Caco-2 (cell line): ENCODE measurements at regions not wholly inside any gene's neighbourhood (a gene's known extent, or its start where the extent isn't known, plus 50 kb on each side); places are given as distances from the start of the nearest gene placed in this dataset.

Source experiments
- BruUV-seq: library from RNA; stranded (reverse); fragments of 400-500 nt; replicated peaks from 2 replicates; lab custom pipeline; 2021; lab: Mats Ljungman, UMichigan
- CTCF ChIA-PET: fragments of 300-600 bp; sonication (Branson Sonifier 250); formaldehyde crosslinking; loops from one replicate; lab custom pipeline; 2022; ENCODE audit warnings: antibody characterized with exemption; lab: Charles Lee
- POLR2A ChIA-PET: fragments of 300-600 bp; sonication (Branson Sonifier 250); formaldehyde crosslinking; loops from one replicate; lab custom pipeline; 2022; ENCODE audit warnings: antibody characterized with exemption; lab: Charles Lee
- DNase-seq, 2 experiments: peaks; one replicate each; pipeline versions ENCODE4 v3.0.0 to v3.0.0-alpha.2; 2020 to 2022
- H3K27me3 ChIP-seq: replicated peaks from 2 replicates; pipeline ENCODE4 v1.6.0; 2011; ENCODE audit warnings: low read length; ENCODE audit not compliant: control insufficient read depth, insufficient read depth
- H3K36me3 ChIP-seq: 2 replicates; pipeline ENCODE4 v1.5.1; 2011; ENCODE audit warnings: low read length; ENCODE audit not compliant: control insufficient read depth, insufficient read depth
- H3K4me1 ChIP-seq: fragments of 250-450 bp; sonication (Bioruptor Pico); 2 replicates; pipeline ENCODE4 v1.5.1; 2020; ENCODE audit warnings: mild to moderate bottlenecking
- H3K4me3 ChIP-seq: 2 replicates; pipeline ENCODE4 v1.5.1; 2011; ENCODE audit warnings: low read depth, mild to moderate bottlenecking, control low read depth, low read length
- H3K9me3 ChIP-seq: fragments of 250-450 bp; sonication (Bioruptor Pico); 2 replicates; pipeline ENCODE4 v1.5.1; 2020; ENCODE audit warnings: mild to moderate bottlenecking, moderate library complexity
- H3K27ac Mint-ChIP-seq: one replicate; pipeline ENCODE4 v1.8.0; 2022; ENCODE audit warnings: mixed read lengths; ENCODE audit not compliant: unreplicated experiment
- H3K27me3 Mint-ChIP-seq: one replicate; pipeline ENCODE4 v1.8.0; 2022; ENCODE audit warnings: mixed read lengths; ENCODE audit not compliant: insufficient read depth, unreplicated experiment
- H3K36me3 Mint-ChIP-seq: one replicate; pipeline ENCODE4 v1.8.0; 2022; ENCODE audit warnings: mild to moderate bottlenecking, mixed read lengths; ENCODE audit not compliant: insufficient read depth, unreplicated experiment
- H3K4me1 Mint-ChIP-seq: one replicate; pipeline ENCODE4 v1.8.0; 2022; ENCODE audit warnings: low read depth, mixed read lengths; ENCODE audit not compliant: unreplicated experiment
- H3K4me3 Mint-ChIP-seq: one replicate; pipeline ENCODE4 v1.8.0; 2022; ENCODE audit warnings: mild to moderate bottlenecking, moderate library complexity, mixed read lengths; ENCODE audit not compliant: unreplicated experiment
- H3K9me3 Mint-ChIP-seq: one replicate; pipeline ENCODE4 v1.8.0; 2022; ENCODE audit warnings: mixed read lengths; ENCODE audit not compliant: unreplicated experiment
- CTCF ChIP-seq, 2 experiments: fragments of 200-600 bp in 1 of 2; IDR thresholded peaks; 1 replicate in 1 of 2; 2 replicates in 1 of 2; pipeline versions ENCODE4 v1.5.1 to v1.8.0; 2011 to 2022; ENCODE audit warnings: antibody characterized with exemption in 1 of 2, control low read depth in 1 of 2, inconsistent platforms in 1 of 2, low read depth in 1 of 2, low read length in 1 of 2, mild to moderate bottlenecking in 1 of 2, moderate library complexity in 1 of 2; ENCODE audit not compliant: insufficient read depth in 1 of 2, severe bottlenecking in 1 of 2, unreplicated experiment in 1 of 2
- intact Hi-C: fragments of 100-400 bp; cut with micrococcal nuclease; formaldehyde crosslinking; loops from one replicate; pipeline ENCODE4 v1.10.0; 2022; ENCODE audit not compliant: unreplicated experiment

GRCh38 chr6:40733770-40734396 is 146.7 kb upstream of the LRFN2 start:
- BruUV-seq, result no TSS peak
- Mint-ChIP-seq H3K27ac (peak overlapping the region; percentile 20), H3K4me3 (no peak overlapping the region), H3K9me3 (no peaks in the 10 kb centered on the region), H3K4me1 (peaks cover 23% of the 10 kb centered on the region), H3K27me3 (peaks cover 2% of the 10 kb centered on the region), H3K36me3 (no peaks in the 10 kb centered on the region)
- CTCF ChIA-PET, result no interaction called here
- Histone ChIP-seq H3K36me3 (no peaks in the 10 kb centered on the region), H3K9me3 (no peaks in the 10 kb centered on the region), H3K4me1 (peaks cover 16% of the 10 kb centered on the region), H3K27me3 (no peaks in the 10 kb centered on the region), H3K4me3 (no peak overlapping the region)
- POLR2A ChIA-PET, result no interaction called here
- no peak for TF ChIP-seq CTCF (IDR thresholded peaks at IDR 0.05; ENCODE audit: insufficient read depth in 1 of 2, low read depth in 1 of 2, low read length in 1 of 2, severe bottlenecking in 1 of 2, unreplicated experiment in 1 of 2)
- intact Hi-C loops, result loop anchor here (1.0 kb wide), 1 partner anchor 20 kb away; no protein-coding TSS in a partner anchor
- no peak for DNase-seq

GRCh38 chr6:40733290-40733689 is 146.1 kb upstream of the LRFN2 start:
- H3K4me1 Mint-ChIP-seq, result peaks cover 23% of the 10 kb centered on the region
- no peak overlapping the region for H3K4me3 Mint-ChIP-seq
- Histone ChIP-seq H3K4me3 (no peak overlapping the region), H3K9me3 (no peaks in the 10 kb centered on the region), H3K36me3 (no peaks in the 10 kb centered on the region), H3K27me3 (no peaks in the 10 kb centered on the region), H3K4me1 (peaks cover 16% of the 10 kb centered on the region)
- ChIA-PET POLR2A (no interaction called here), CTCF (no interaction called here)
- H3K27me3 Mint-ChIP-seq, result peaks cover under 1% of the 10 kb centered on the region
- no TSS peak for BruUV-seq
- DNase-seq, result peak in 1 of 2 experiments; percentile 28
- intact Hi-C loops, result loop anchor here (1.0 kb wide), 1 partner anchor 19 kb away; no protein-coding TSS in a partner anchor
- no peaks in the 10 kb centered on the region for H3K36me3 Mint-ChIP-seq
- no peaks in the 10 kb centered on the region for H3K9me3 Mint-ChIP-seq
- peak overlapping the region; percentile 20 for H3K27ac Mint-ChIP-seq
- TF ChIP-seq CTCF (IDR thresholded peaks at IDR 0.05; ENCODE audit: insufficient read depth in 1 of 2, low read depth in 1 of 2, low read length in 1 of 2, severe bottlenecking in 1 of 2, unreplicated experiment in 1 of 2), result no peak

GRCh38 chr6:40732878-40733277 is 145.7 kb upstream of the LRFN2 start:
- no peaks in the 10 kb centered on the region for H3K9me3 Mint-ChIP-seq
- no peak for TF ChIP-seq CTCF (IDR thresholded peaks at IDR 0.05; ENCODE audit: insufficient read depth in 1 of 2, low read depth in 1 of 2, low read length in 1 of 2, severe bottlenecking in 1 of 2, unreplicated experiment in 1 of 2)
- H3K36me3 Mint-ChIP-seq, result no peaks in the 10 kb centered on the region
- CTCF ChIA-PET, result no interaction called here
- no peaks in the 10 kb centered on the region for H3K36me3 ChIP-seq
- H3K4me1 Mint-ChIP-seq, result peaks cover 23% of the 10 kb centered on the region
- no peak overlapping the region for H3K4me3 ChIP-seq
- intact Hi-C loops, result loop anchor here (1.0 kb wide), 1 partner anchor 19 kb away; no protein-coding TSS in a partner anchor
- POLR2A ChIA-PET, result no interaction called here
- no TSS peak for BruUV-seq
- H3K4me1 ChIP-seq, result peaks cover 16% of the 10 kb centered on the region
- H3K4me3 Mint-ChIP-seq, result no peak overlapping the region
- no peaks in the 10 kb centered on the region for H3K27me3 Mint-ChIP-seq
- no peak overlapping the region for H3K27ac Mint-ChIP-seq
- no peaks in the 10 kb centered on the region for H3K27me3 ChIP-seq
- no peaks in the 10 kb centered on the region for H3K9me3 ChIP-seq
- no peak for DNase-seq
